RWPE2 (cell line): ENCODE measurements at regions not wholly inside any gene's neighbourhood (a gene's known extent, or its start where the extent isn't known, plus 50 kb on each side); places are given as distances from the start of the nearest gene placed in this dataset.

ENCODE experiments used
- ATAC-seq: fragments of 200-7000 bp; cut with Tn5 transposase; 3 replicates; pipeline ENCODE4 v1.9.1; 2021; ENCODE audit warnings: low read depth
- DNase-seq: peaks from one replicate; pipeline ENCODE4 v3.0.0-alpha.2; 2020; ENCODE audit warnings: low spot score
- H3K27ac ChIP-seq: fragments of 450-650 bp; 2 replicates; pipeline ENCODE4 v1.5.1; 2017; ENCODE audit warnings: mild to moderate bottlenecking; ENCODE audit not compliant: poor library complexity, severe bottlenecking
- H3K27me3 ChIP-seq: fragments of 250-450 bp; sonication (Bioruptor Pico); 2 replicates; pipeline ENCODE4 v1.5.1; 2021; ENCODE audit warnings: mild to moderate bottlenecking, moderate library complexity; ENCODE audit not compliant: insufficient read depth, poor library complexity, severe bottlenecking
- H3K36me3 ChIP-seq: fragments of 250-450 bp; sonication (Bioruptor Pico); 2 replicates; pipeline ENCODE4 v1.5.1; 2020; ENCODE audit warnings: low read depth, mild to moderate bottlenecking, moderate library complexity
- H3K4me1 ChIP-seq: fragments of 250-450 bp; sonication (Bioruptor Pico); 2 replicates; pipeline ENCODE4 v1.5.1; 2021; ENCODE audit warnings: mild to moderate bottlenecking, moderate library complexity; ENCODE audit not compliant: insufficient read depth, poor library complexity, severe bottlenecking
- H3K4me3 ChIP-seq: fragments of 250-450 bp; sonication (Bioruptor Pico); 2 replicates; pipeline ENCODE4 v1.5.1; 2021; ENCODE audit warnings: mild to moderate bottlenecking, moderate library complexity; ENCODE audit not compliant: severe bottlenecking
- H3K9me3 ChIP-seq: fragments of 250-450 bp; sonication (Bioruptor Pico); 2 replicates; pipeline ENCODE4 v1.5.1; 2021; ENCODE audit warnings: mild to moderate bottlenecking, moderate library complexity; ENCODE audit not compliant: severe bottlenecking
- CTCF ChIP-seq: fragments of 450-650 bp; IDR thresholded peaks from one replicate; pipeline ENCODE4 v1.5.1; 2017; ENCODE audit warnings: mild to moderate bottlenecking, moderate library complexity; ENCODE audit not compliant: poor library complexity, severe bottlenecking

GRCh38 chr5:58393716-58394115, 66.2 kb downstream of the PLK2 start:
- H3K27ac ChIP-seq = no peak overlapping the region
- H3K4me1 ChIP-seq = peaks cover 4% of the 10 kb centered on the region
- no peak for ATAC-seq
- H3K36me3 ChIP-seq = no peaks in the 10 kb centered on the region
- DNase-seq = no peak
- H3K9me3 ChIP-seq = no peaks in the 10 kb centered on the region
- H3K4me3 ChIP-seq = no peak overlapping the region
- TF ChIP-seq CTCF = no peak
- H3K27me3 ChIP-seq = no peaks in the 10 kb centered on the region

GRCh38 chr5:58392496-58392895, 67.4 kb downstream of the PLK2 start:
- Histone ChIP-seq H3K36me3 (no peaks in the 10 kb centered on the region), H3K4me1 (peaks cover 4% of the 10 kb centered on the region), H3K27me3 (no peaks in the 10 kb centered on the region), H3K4me3 (no peak overlapping the region), H3K27ac (no peak overlapping the region), H3K9me3 (no peaks in the 10 kb centered on the region)
- no peak for DNase-seq
- ATAC-seq = no peak
- TF ChIP-seq CTCF = no peak

- Histone ChIP-seq H3K27me3 (no peaks in the 10 kb centered on the region), H3K27ac (no peak overlapping the region), H3K9me3 (peaks cover 10% of the 10 kb centered on the region), H3K36me3 (no peaks in the 10 kb centered on the region), H3K4me3 (no peak overlapping the region), H3K4me1 (no peaks in the 10 kb centered on the region)
- TF ChIP-seq CTCF = no peak
- ATAC-seq (no peak), DNase-seq (no peak)
Measured at GRCh38 chr5:58383448-58383847, 76.4 kb downstream of the PLK2 start.

GRCh38 chr5:58382131-58382534, 77.8 kb downstream of the PLK2 start:
- Histone ChIP-seq H3K9me3 (peaks cover 12% of the 10 kb centered on the region), H3K27me3 (no peaks in the 10 kb centered on the region), H3K4me3 (no peak overlapping the region), H3K27ac (no peak overlapping the region), H3K4me1 (no peaks in the 10 kb centered on the region), H3K36me3 (no peaks in the 10 kb centered on the region)
- no peak for DNase-seq
- TF ChIP-seq CTCF = no peak
- ATAC-seq = no peak

DNA sequence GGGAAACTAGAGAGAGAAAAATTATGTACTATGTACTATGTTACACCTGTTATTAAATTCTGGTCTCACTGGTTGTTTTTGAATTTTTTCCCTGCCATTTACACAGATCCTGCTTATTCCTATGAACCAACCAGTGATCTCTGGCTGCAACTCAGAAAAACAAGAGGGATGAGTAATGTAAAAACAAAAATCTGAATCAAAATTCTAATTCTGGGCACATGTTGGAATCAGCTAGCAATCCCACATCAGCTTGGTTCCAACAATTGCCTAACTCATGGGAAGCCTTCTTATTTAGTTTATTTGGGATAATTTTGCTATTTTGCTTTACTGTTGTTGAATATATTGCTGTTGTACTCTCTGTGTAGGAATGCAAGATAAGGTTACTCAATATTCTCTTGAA, 78.3 kb downstream of the PLK2 start:
- ATAC-seq (no peak), DNase-seq (no peak)
- Histone ChIP-seq H3K27ac (no peak overlapping the region), H3K27me3 (no peaks in the 10 kb centered on the region), H3K9me3 (peaks cover 12% of the 10 kb centered on the region), H3K4me1 (no peaks in the 10 kb centered on the region), H3K4me3 (no peak overlapping the region), H3K36me3 (no peaks in the 10 kb centered on the region)
- TF ChIP-seq CTCF = no peak
